MM.1S (cell line): ENCODE measurements at regions not wholly inside any gene's neighbourhood (a gene's known extent, or its start where the extent isn't known, plus 50 kb on each side); places are given as distances from the start of the nearest gene placed in this dataset.

Source experiments
- DNase-seq: peaks from one replicate; pipeline ENCODE4 v3.0.0-alpha.2; 2015
- H2AFZ ChIP-seq: fragments of 300-600 bp; sonication (generic); 2 replicates; pipeline ENCODE4 v1.6.0; 2016; ENCODE audit warnings: antibody characterized with exemption, low read length
- H3F3A ChIP-seq: fragments of 300-600 bp; sonication (generic); 2 replicates; pipeline ENCODE4 v1.6.1; 2016; ENCODE audit warnings: mild to moderate bottlenecking, antibody characterized with exemption, low read length, moderate library complexity, mixed read lengths; ENCODE audit not compliant: insufficient read depth
- H3K27ac ChIP-seq: fragments of 300-600 bp; sonication (generic); 2 replicates; pipeline ENCODE4 v1.5.1; 2016; ENCODE audit warnings: mild to moderate bottlenecking, low read length
- H3K27me3 ChIP-seq: fragments of 300-600 bp; sonication (generic); replicated peaks from 2 replicates; pipeline ENCODE4 v1.6.0; 2016; ENCODE audit warnings: low read length; ENCODE audit not compliant: insufficient read depth
- H3K36me3 ChIP-seq: fragments of 300-600 bp; sonication (generic); replicated peaks from 2 replicates; pipeline ENCODE4 v1.6.1; 2016; ENCODE audit warnings: mild to moderate bottlenecking, low read length, mixed read lengths; ENCODE audit not compliant: insufficient read depth
- H3K4me1 ChIP-seq: fragments of 300-600 bp; sonication (generic); 2 replicates; pipeline ENCODE4 v1.6.1; 2016; ENCODE audit warnings: low read length, mixed read lengths
- H3K4me2 ChIP-seq: fragments of 300-600 bp; sonication (generic); 2 replicates; pipeline ENCODE4 v1.6.0; 2016; ENCODE audit warnings: low read depth, low read length
- H3K4me3 ChIP-seq: fragments of 300-600 bp; sonication (generic); 2 replicates; pipeline ENCODE4 v1.5.1; 2016; ENCODE audit warnings: low read length, mixed read lengths
- H3K79me2 ChIP-seq: fragments of 300-600 bp; sonication (generic); 2 replicates; pipeline ENCODE4 v1.6.1; 2016; ENCODE audit warnings: mixed run types, low read length, mixed read lengths
- H3K9ac ChIP-seq: fragments of 300-600 bp; sonication (generic); 2 replicates; pipeline ENCODE4 v1.6.1; 2016; ENCODE audit warnings: low read length, mixed read lengths
- H3K9me2 ChIP-seq: fragments of 300-600 bp; sonication (generic); replicated peaks from 2 replicates; pipeline ENCODE4 v1.6.1; 2016; ENCODE audit warnings: mild to moderate bottlenecking, low read length, mixed read lengths; ENCODE audit not compliant: insufficient read depth
- H3K9me3 ChIP-seq: fragments of 300-600 bp; sonication (generic); replicated peaks from 2 replicates; pipeline ENCODE4 v1.6.1; 2016; ENCODE audit warnings: mild to moderate bottlenecking, low read length, mixed read lengths; ENCODE audit not compliant: insufficient read depth
- H4K20me1 ChIP-seq: fragments of 300-600 bp; sonication (generic); 2 replicates; pipeline ENCODE4 v1.6.1; 2016; ENCODE audit warnings: mild to moderate bottlenecking, low read length, moderate library complexity, mixed read lengths; ENCODE audit not compliant: insufficient read depth
- CTCF ChIP-seq: fragments of 300-600 bp; sonication (generic); IDR thresholded peaks from 2 replicates; pipeline ENCODE4 v1.5.1; 2016; ENCODE audit warnings: antibody characterized with exemption, low read length, mixed read lengths
- EZH2 ChIP-seq: fragments of 300-600 bp; sonication (generic); optimal IDR thresholded peaks from 2 replicates; pipeline ENCODE3; 2017; ENCODE audit warnings: low read depth, mild to moderate bottlenecking, antibody characterized with exemption, low read length, mixed read lengths
- EZH2phosphoT487 ChIP-seq: fragments of 300-600 bp; sonication (generic); IDR thresholded peaks from 2 replicates; pipeline ENCODE4 v1.6.1; 2018; ENCODE audit warnings: antibody characterized with exemption, low read length

- no peak for TF ChIP-seq EZH2
- TF ChIP-seq CTCF = no peak
- no peak for TF ChIP-seq EZH2phosphoT487
- Histone ChIP-seq H3K9me2 (no peaks in the 10 kb centered on the region), H3K9ac (no peak overlapping the region), H3K79me2 (no peaks in the 10 kb centered on the region), H3K27ac (no peak overlapping the region), H3K4me1 (no peaks in the 10 kb centered on the region), H3K4me3 (no peak overlapping the region), H3K4me2 (no peak overlapping the region), H3K9me3 (no peaks in the 10 kb centered on the region), H2AFZ (no peak overlapping the region), H3F3A (no peaks in the 10 kb centered on the region), H4K20me1 (no peaks in the 10 kb centered on the region), H3K27me3 (no peaks in the 10 kb centered on the region), H3K36me3 (no peaks in the 10 kb centered on the region)
- DNase-seq = no peak
Measured at GRCh38 chr18:78410094-78410786, 569.4 kb upstream of the SALL3 start.

- no peaks in the 10 kb centered on the region for H3K9me3 ChIP-seq
- no peaks in the 10 kb centered on the region for H3K4me1 ChIP-seq
- no peaks in the 10 kb centered on the region for H3K27me3 ChIP-seq
- H2AFZ ChIP-seq = no peak overlapping the region
- H3K4me3 ChIP-seq = no peak overlapping the region
- H3K9me2 ChIP-seq = no peaks in the 10 kb centered on the region
- TF ChIP-seq CTCF (no peak), EZH2phosphoT487 (no peak), EZH2 (no peak)
- H4K20me1 ChIP-seq = no peaks in the 10 kb centered on the region
- H3K36me3 ChIP-seq = no peaks in the 10 kb centered on the region
- H3F3A ChIP-seq = no peaks in the 10 kb centered on the region
- H3K27ac ChIP-seq = no peak overlapping the region
- no peak overlapping the region for H3K4me2 ChIP-seq
- H3K9ac ChIP-seq = no peak overlapping the region
- H3K79me2 ChIP-seq = no peaks in the 10 kb centered on the region
- DNase-seq = no peak
Measured at GRCh38 chr18:78411539-78411938, 568.1 kb upstream of the SALL3 start.

- H3K36me3 ChIP-seq = no peaks in the 10 kb centered on the region
- H3K4me2 ChIP-seq = no peak overlapping the region
- no peak overlapping the region for H3K27ac ChIP-seq
- no peaks in the 10 kb centered on the region for H4K20me1 ChIP-seq
- no peaks in the 10 kb centered on the region for H3K9me3 ChIP-seq
- no peak for DNase-seq
- H3K27me3 ChIP-seq = no peaks in the 10 kb centered on the region
- H3K9me2 ChIP-seq = no peaks in the 10 kb centered on the region
- H2AFZ ChIP-seq = no peak overlapping the region
- H3F3A ChIP-seq = no peaks in the 10 kb centered on the region
- H3K4me1 ChIP-seq = no peaks in the 10 kb centered on the region
- H3K9ac ChIP-seq = no peak overlapping the region
- H3K4me3 ChIP-seq = no peak overlapping the region
- no peak for TF ChIP-seq CTCF
- TF ChIP-seq EZH2phosphoT487 = no peak
- TF ChIP-seq EZH2 = no peak
- H3K79me2 ChIP-seq = no peaks in the 10 kb centered on the region
Measured at GRCh38 chr18:78414302-78414701, 565.3 kb upstream of the SALL3 start.
